Fibroblast of lung (primary cell): ENCODE measurements at regions not wholly inside any gene's neighbourhood (a gene's known extent, or its start where the extent isn't known, plus 50 kb on each side); places are given as distances from the start of the nearest gene placed in this dataset.

Experiments used
- DNase-seq, 2 donors: peaks; one replicate each; pipeline versions ENCODE4 v3.0.0 to v3.0.0-alpha.2; 2010; ENCODE audit warnings: low read depth in 2 of 2
- H2AFZ ChIP-seq: 2 replicates; pipeline ENCODE4 v1.5.1; 2012; ENCODE audit warnings: low read length, control low read depth, inconsistent platforms
- H3K27ac ChIP-seq: 2 replicates; pipeline ENCODE4 v1.5.1; 2011; ENCODE audit warnings: low read length, control low read depth; ENCODE audit not compliant: insufficient read depth
- H3K27me3 ChIP-seq: 2 replicates; pipeline ENCODE4 v1.5.1; 2011; ENCODE audit warnings: mild to moderate bottlenecking, low read length; ENCODE audit not compliant: control insufficient read depth, insufficient read depth
- H3K36me3 ChIP-seq: 2 replicates; pipeline ENCODE4 v1.5.1; 2011; ENCODE audit warnings: low read length; ENCODE audit not compliant: control insufficient read depth, insufficient read depth
- H3K4me1 ChIP-seq: 2 replicates; pipeline ENCODE4 v1.5.1; 2011; ENCODE audit warnings: low read length; ENCODE audit not compliant: control insufficient read depth, insufficient read depth; ENCODE audit errors: extremely low read depth
- H3K4me2 ChIP-seq: 2 replicates; pipeline ENCODE4 v1.5.1; 2011; ENCODE audit warnings: low read length, control low read depth; ENCODE audit not compliant: insufficient read depth; ENCODE audit errors: extremely low read depth
- H3K4me3 ChIP-seq, 4 experiments: fragments of 200-600 bp in 1 of 4; sonication (generic) in 1 of 4; replicated peaks in 1 of 4; 2 replicates each; pipeline ENCODE4 v1.5.1; 2011 to 2016; ENCODE audit warnings: low read length in 4 of 4, low read depth in 3 of 4, mild to moderate bottlenecking in 3 of 4, control low read depth in 2 of 4, inconsistent platforms in 1 of 4, mixed read lengths in 1 of 4; ENCODE audit not compliant: insufficient read depth in 1 of 4; ENCODE audit errors: control extremely low read depth in 1 of 4
- H3K79me2 ChIP-seq: 2 replicates; pipeline ENCODE4 v1.5.1; 2012; ENCODE audit warnings: mild to moderate bottlenecking, low read length, inconsistent platforms; ENCODE audit not compliant: control insufficient read depth, insufficient read depth
- H3K9ac ChIP-seq: 2 replicates; pipeline ENCODE4 v1.5.1; 2011; ENCODE audit warnings: mild to moderate bottlenecking, low read length, control low read depth; ENCODE audit not compliant: insufficient read depth
- H3K9me3 ChIP-seq: 2 replicates; pipeline ENCODE4 v1.5.1; 2012; ENCODE audit warnings: low read depth, low read length; ENCODE audit not compliant: control insufficient read depth, insufficient read depth
- H4K20me1 ChIP-seq: 2 replicates; pipeline ENCODE4 v1.5.1; 2011; ENCODE audit warnings: low read length; ENCODE audit not compliant: control insufficient read depth, insufficient read depth; ENCODE audit errors: extremely low read depth
- CTCF ChIP-seq, 2 donors: IDR thresholded peaks in 1 of 2; conservative IDR thresholded peaks in 1 of 2; 1 replicate in 1 of 2; 2 replicates in 1 of 2; pipeline ENCODE4 v1.5.1; 2011 to 2012; ENCODE audit warnings: low read length in 2 of 2, control low read depth in 1 of 2, inconsistent platforms in 1 of 2, low read depth in 1 of 2, mild to moderate bottlenecking in 1 of 2
- EZH2 ChIP-seq: IDR thresholded peaks from 2 replicates; pipeline ENCODE4 v1.5.1; 2012; ENCODE audit warnings: low read length, control low read depth, mild to moderate bottlenecking; ENCODE audit errors: missing control alignments

- H2AFZ ChIP-seq, result no peak overlapping the region
- no peaks in the 10 kb centered on the region for H3K79me2 ChIP-seq
- no peaks in the 10 kb centered on the region for H3K27me3 ChIP-seq
- H3K9ac ChIP-seq, result no peak overlapping the region
- no peak overlapping the region for H3K4me2 ChIP-seq
- H4K20me1 ChIP-seq, result no peaks in the 10 kb centered on the region
- no peak overlapping the region for H3K27ac ChIP-seq
- H3K9me3 ChIP-seq, result no peaks in the 10 kb centered on the region
- TF ChIP-seq CTCF (conservative IDR thresholded peaks at IDR 0.05 in 1 of 2, IDR thresholded peaks at IDR 0.05 in 1 of 2; ENCODE audit: low read depth in 1 of 2, low read length in 2 of 2), result no peak
- TF ChIP-seq EZH2, result no peak
- H3K4me3 ChIP-seq, result no peak overlapping the region
- H3K36me3 ChIP-seq, result no peaks in the 10 kb centered on the region
- DNase-seq, result no peak
- H3K4me1 ChIP-seq, result no peaks in the 10 kb centered on the region
These were observed 132.9 kb upstream of the IGFBP7 start for GRCh38 chr4:57243076-57243475.

GRCh38 chr4:57234252-57234775 is 124.1 kb upstream of the IGFBP7 start:
- Histone ChIP-seq H3K9me3 (no peaks in the 10 kb centered on the region), H3K9ac (no peak overlapping the region), H3K36me3 (no peaks in the 10 kb centered on the region), H3K27me3 (no peaks in the 10 kb centered on the region), H3K27ac (no peak overlapping the region), H3K4me1 (no peaks in the 10 kb centered on the region), H2AFZ (no peak overlapping the region), H3K79me2 (no peaks in the 10 kb centered on the region), H3K4me2 (no peak overlapping the region), H3K4me3 (no peak overlapping the region), H4K20me1 (no peaks in the 10 kb centered on the region)
- no peak for DNase-seq
- no peak for TF ChIP-seq CTCF (conservative IDR thresholded peaks at IDR 0.05 in 1 of 2, IDR thresholded peaks at IDR 0.05 in 1 of 2; ENCODE audit: low read depth in 1 of 2, low read length in 2 of 2)
- TF ChIP-seq EZH2, result no peak

GRCh38 chr4:57233386-57233785 is 123.2 kb upstream of the IGFBP7 start:
- Histone ChIP-seq H3K4me1 (no peaks in the 10 kb centered on the region), H3K36me3 (no peaks in the 10 kb centered on the region), H3K79me2 (no peaks in the 10 kb centered on the region), H3K9me3 (no peaks in the 10 kb centered on the region), H3K9ac (no peak overlapping the region), H3K4me2 (no peak overlapping the region), H4K20me1 (no peaks in the 10 kb centered on the region), H2AFZ (no peak overlapping the region), H3K4me3 (no peak overlapping the region), H3K27me3 (no peaks in the 10 kb centered on the region), H3K27ac (no peak overlapping the region)
- peak; percentile 51 to 61 for DNase-seq
- TF ChIP-seq CTCF (conservative IDR thresholded peaks at IDR 0.05 in 1 of 2, IDR thresholded peaks at IDR 0.05 in 1 of 2; ENCODE audit: low read depth in 1 of 2, low read length in 2 of 2) (no peak), EZH2 (no peak)
